Panc1 (cell line): ENCODE measurements at regions not wholly inside any gene's neighbourhood (a gene's known extent, or its start where the extent isn't known, plus 50 kb on each side); places are given as distances from the start of the nearest gene placed in this dataset.

Source experiments
- ATAC-seq: fragments of 200-7000 bp; cut with Tn5 transposase; 2 replicates; pipeline ENCODE4 v1.9.1; 2020; ENCODE audit warnings: mild to moderate bottlenecking, moderate library complexity
- BruUV-seq: library from RNA; stranded (reverse); fragments of 400-500 nt; replicated peaks from 2 replicates; lab custom pipeline; 2021; lab: Mats Ljungman, UMichigan
- CTCF ChIA-PET: fragments of 300-600 bp; sonication (Branson Sonifier 250); formaldehyde crosslinking; loops from one replicate; lab custom pipeline; 2022; ENCODE audit warnings: antibody characterized with exemption; lab: Charles Lee
- POLR2A ChIA-PET: fragments of 300-600 bp; sonication (Branson Sonifier 250); formaldehyde crosslinking; loops from one replicate; lab custom pipeline; 2022; ENCODE audit warnings: antibody characterized with exemption; lab: Charles Lee
- DNase-seq: peaks from one replicate; pipeline ENCODE4 v3.0.0-alpha.2; 2010; ENCODE audit warnings: low read depth, low spot score
- H3K27ac ChIP-seq: 2 replicates; pipeline ENCODE4 v1.5.1; 2011; ENCODE audit warnings: mild to moderate bottlenecking, low read length, inconsistent platforms
- H3K27me3 ChIP-seq: fragments of 200-500 bp; sonication (Bioruptor generic); 2 replicates; pipeline ENCODE4 v1.6.0; 2014; ENCODE audit warnings: low read length, inconsistent platforms; ENCODE audit not compliant: control insufficient read depth, insufficient read depth
- H3K36me3 ChIP-seq: fragments of 200-500 bp; sonication (Bioruptor generic); 2 replicates; pipeline ENCODE4 v1.5.1; 2014; ENCODE audit warnings: inconsistent platforms, mild to moderate bottlenecking, low read length, moderate library complexity; ENCODE audit not compliant: control insufficient read depth, insufficient read depth
- H3K4me1 ChIP-seq: 2 replicates; pipeline ENCODE4 v1.5.1; 2011; ENCODE audit warnings: inconsistent platforms, mild to moderate bottlenecking, low read length, moderate library complexity; ENCODE audit not compliant: control insufficient read depth, insufficient read depth
- H3K4me3 ChIP-seq, 2 experiments: 2 replicates each; pipeline ENCODE4 v1.5.1; 2011 to 2012; ENCODE audit warnings: low read depth in 2 of 2, low read length in 2 of 2, mild to moderate bottlenecking in 2 of 2, inconsistent platforms in 1 of 2, moderate library complexity in 1 of 2
- H3K9me3 ChIP-seq: fragments of 200-500 bp; sonication (Bioruptor generic); 2 replicates; pipeline ENCODE4 v1.5.1; 2014; ENCODE audit warnings: low read depth, mild to moderate bottlenecking, inconsistent platforms, low read length, moderate library complexity; ENCODE audit not compliant: control insufficient read depth, insufficient read depth
- POLR2AphosphoS5 ChIP-seq: IDR thresholded peaks from 2 replicates; pipeline ENCODE4 v1.6.1; 2012; ENCODE audit warnings: mild to moderate bottlenecking, low read depth, low read length, moderate library complexity
- REST ChIP-seq, 2 experiments: IDR thresholded peaks; 2 replicates each; pipeline ENCODE4 v1.6.1; 2011 to 2012; ENCODE audit warnings: low read depth in 2 of 2, control low read depth in 1 of 2, low read length in 1 of 2, mild to moderate bottlenecking in 1 of 2, moderate library complexity in 1 of 2; ENCODE audit not compliant: insufficient read depth in 1 of 2
- SIN3A ChIP-seq: IDR thresholded peaks from 2 replicates; pipeline ENCODE4 v1.6.1; 2012; ENCODE audit warnings: low read depth, mild to moderate bottlenecking, low read length, moderate library complexity, borderline replicate concordance; ENCODE audit not compliant: insufficient read depth
- TCF7L2 ChIP-seq: IDR thresholded peaks from 2 replicates; pipeline ENCODE4 v1.6.1; 2011; ENCODE audit warnings: mild to moderate bottlenecking, low read depth, low read length, inconsistent platforms
- in situ Hi-C: cut with HindIII; loops from 2 replicates; pipeline ENCODE4 v1.10.0; 2016; ENCODE audit warnings: low sequenced_read_pairs, low pct_unique_long_range_greater_than_20kb
- intact Hi-C: fragments of 100-400 bp; cut with micrococcal nuclease; formaldehyde crosslinking; loops from one replicate; pipeline ENCODE4 v1.10.0; 2022; ENCODE audit not compliant: unreplicated experiment
- TF ChIP-seq, protein P1 (sequence below): fragments of 450-650 bp; IDR thresholded peaks from 2 replicates; pipeline ENCODE4 v1.5.1; 2017; ENCODE audit warnings: mild to moderate bottlenecking

GRCh38 chr18:11501352-11501751 is 108.0 kb upstream of the SLC35G4 start:
- Histone ChIP-seq H3K4me3 (no peak overlapping the region), H3K36me3 (no peaks in the 10 kb centered on the region), H3K27ac (peak overlapping the region; percentile 44), H3K4me1 (no peaks in the 10 kb centered on the region), H3K27me3 (no peaks in the 10 kb centered on the region), H3K9me3 (no peaks in the 10 kb centered on the region)
- intact Hi-C loops, result loop anchor here (10.0 kb wide), 1 partner anchor 53 kb away; no protein-coding TSS in a partner anchor
- TF ChIP-seq SIN3A (no peak), POLR2AphosphoS5 (no peak), TCF7L2 (no peak), REST (IDR thresholded peaks at IDR 0.05; ENCODE audit: insufficient read depth in 1 of 2, low read depth in 2 of 2, low read length in 1 of 2) (no peak)
- CTCF ChIA-PET, result interaction anchor here (0.5 kb wide), 1 partner anchor 11 kb away, joined by 8 read pairs; no protein-coding TSS in a partner anchor
- POLR2A ChIA-PET, result no interaction called here
- ATAC-seq, result no peak
- no TSS peak for BruUV-seq
- in situ Hi-C loops, result no loop called here
- no peak for DNase-seq

- CTCF ChIA-PET, result no interaction called here
- Histone ChIP-seq H3K9me3 (no peaks in the 10 kb centered on the region), H3K36me3 (no peaks in the 10 kb centered on the region), H3K4me1 (no peaks in the 10 kb centered on the region), H3K27ac (peak overlapping the region; percentile 57; the same call in 1 of the 2 replicates), H3K4me3 (no peak overlapping the region), H3K27me3 (no peaks in the 10 kb centered on the region)
- in situ Hi-C loops (no loop called here), intact Hi-C loops (loop anchor here (10.0 kb wide), 1 partner anchor 54 kb away; no protein-coding TSS in a partner anchor)
- ATAC-seq, result peak; percentile 97
- POLR2A ChIA-PET, result no interaction called here
- peak; percentile 81 for DNase-seq
- TF ChIP-seq SIN3A, result no peak
- TF ChIP-seq TCF7L2, result peak; percentile 59
- no TSS peak for BruUV-seq
Observed at GRCh38 chr18:11500153-11501122, 109.0 kb upstream of the SLC35G4 start.

- no peak overlapping the region for H3K27ac ChIP-seq
- H3K9me3 ChIP-seq, result no peaks in the 10 kb centered on the region
- no peak overlapping the region for H3K4me3 ChIP-seq
- ATAC-seq (no peak), DNase-seq (no peak)
- intact Hi-C loops, result no loop called here
- in situ Hi-C loops, result no loop called here
- ChIA-PET POLR2A (no interaction called here), CTCF (no interaction called here)
- H3K27me3 ChIP-seq, result no peaks in the 10 kb centered on the region
- no TSS peak for BruUV-seq
- no peaks in the 10 kb centered on the region for H3K4me1 ChIP-seq
- TF ChIP-seq SIN3A (no peak), REST (IDR thresholded peaks at IDR 0.05; ENCODE audit: insufficient read depth in 1 of 2, low read depth in 2 of 2, low read length in 1 of 2) (no peak), TCF7L2 (no peak), POLR2AphosphoS5 (no peak)
- TF ChIP-seq, protein P1, sequence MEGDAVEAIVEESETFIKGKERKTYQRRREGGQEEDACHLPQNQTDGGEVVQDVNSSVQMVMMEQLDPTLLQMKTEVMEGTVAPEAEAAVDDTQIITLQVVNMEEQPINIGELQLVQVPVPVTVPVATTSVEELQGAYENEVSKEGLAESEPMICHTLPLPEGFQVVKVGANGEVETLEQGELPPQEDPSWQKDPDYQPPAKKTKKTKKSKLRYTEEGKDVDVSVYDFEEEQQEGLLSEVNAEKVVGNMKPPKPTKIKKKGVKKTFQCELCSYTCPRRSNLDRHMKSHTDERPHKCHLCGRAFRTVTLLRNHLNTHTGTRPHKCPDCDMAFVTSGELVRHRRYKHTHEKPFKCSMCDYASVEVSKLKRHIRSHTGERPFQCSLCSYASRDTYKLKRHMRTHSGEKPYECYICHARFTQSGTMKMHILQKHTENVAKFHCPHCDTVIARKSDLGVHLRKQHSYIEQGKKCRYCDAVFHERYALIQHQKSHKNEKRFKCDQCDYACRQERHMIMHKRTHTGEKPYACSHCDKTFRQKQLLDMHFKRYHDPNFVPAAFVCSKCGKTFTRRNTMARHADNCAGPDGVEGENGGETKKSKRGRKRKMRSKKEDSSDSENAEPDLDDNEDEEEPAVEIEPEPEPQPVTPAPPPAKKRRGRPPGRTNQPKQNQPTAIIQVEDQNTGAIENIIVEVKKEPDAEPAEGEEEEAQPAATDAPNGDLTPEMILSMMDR, result no peak
- no peaks in the 10 kb centered on the region for H3K36me3 ChIP-seq
Observed at GRCh38 chr18:11498821-11499220, 110.6 kb upstream of the SLC35G4 start.
